ENCODE measurements at regions not wholly inside any gene's neighbourhood (a gene's known extent, or its start where the extent isn't known, plus 50 kb on each side); places are given as distances from the start of the nearest gene placed in this dataset.
"Not testable (repeated sequence)": the region's sequence is repeated elsewhere in the genome, so short reads cannot be mapped to it uniquely, and the experiment has no call there.

DNA sequence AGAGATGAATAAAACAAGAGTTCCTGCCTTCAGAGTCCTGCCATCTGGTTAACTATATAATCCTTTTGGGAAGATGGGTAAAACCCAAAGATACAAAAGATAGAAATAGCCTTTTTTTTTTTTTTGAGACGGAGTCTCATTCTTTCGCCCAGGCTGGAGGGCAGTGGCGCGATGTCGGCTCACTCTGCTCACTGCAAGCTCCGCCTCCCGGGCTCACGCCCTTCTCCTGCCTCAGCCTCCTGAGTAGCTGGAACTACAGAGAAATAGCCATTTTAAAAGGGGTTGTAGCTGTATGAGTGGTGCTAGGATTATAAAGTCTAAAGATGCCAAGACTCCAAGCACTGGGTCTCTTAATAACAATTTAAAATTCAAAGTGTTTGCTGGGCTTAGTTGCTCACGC, 97.2 kb downstream of the KDR start:
- in situ Hi-C loops (cut with MboI; ENCODE audit: low sequenced_read_pairs, unreplicated experiment) = no loop called here
- no peak for DNase-seq (ENCODE audit: low spot score)
- TF ChIP-seq, protein P1, sequence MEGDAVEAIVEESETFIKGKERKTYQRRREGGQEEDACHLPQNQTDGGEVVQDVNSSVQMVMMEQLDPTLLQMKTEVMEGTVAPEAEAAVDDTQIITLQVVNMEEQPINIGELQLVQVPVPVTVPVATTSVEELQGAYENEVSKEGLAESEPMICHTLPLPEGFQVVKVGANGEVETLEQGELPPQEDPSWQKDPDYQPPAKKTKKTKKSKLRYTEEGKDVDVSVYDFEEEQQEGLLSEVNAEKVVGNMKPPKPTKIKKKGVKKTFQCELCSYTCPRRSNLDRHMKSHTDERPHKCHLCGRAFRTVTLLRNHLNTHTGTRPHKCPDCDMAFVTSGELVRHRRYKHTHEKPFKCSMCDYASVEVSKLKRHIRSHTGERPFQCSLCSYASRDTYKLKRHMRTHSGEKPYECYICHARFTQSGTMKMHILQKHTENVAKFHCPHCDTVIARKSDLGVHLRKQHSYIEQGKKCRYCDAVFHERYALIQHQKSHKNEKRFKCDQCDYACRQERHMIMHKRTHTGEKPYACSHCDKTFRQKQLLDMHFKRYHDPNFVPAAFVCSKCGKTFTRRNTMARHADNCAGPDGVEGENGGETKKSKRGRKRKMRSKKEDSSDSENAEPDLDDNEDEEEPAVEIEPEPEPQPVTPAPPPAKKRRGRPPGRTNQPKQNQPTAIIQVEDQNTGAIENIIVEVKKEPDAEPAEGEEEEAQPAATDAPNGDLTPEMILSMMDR (IDR thresholded peaks at IDR 0.05; ENCODE audit: borderline replicate concordance, control extremely low read depth, extremely low read depth, insufficient read depth, missing control alignments) = no peak

GRCh38 chr4:55027596-55027995, 97.8 kb downstream of the KDR start:
- TF ChIP-seq, protein P1 (IDR thresholded peaks at IDR 0.05; ENCODE audit: borderline replicate concordance, control extremely low read depth, extremely low read depth, insufficient read depth, missing control alignments) = no peak
- DNase-seq (ENCODE audit: low spot score) = no peak
- in situ Hi-C loops (cut with MboI; ENCODE audit: low sequenced_read_pairs, unreplicated experiment) = no loop called here

- in situ Hi-C loops (cut with MboI; ENCODE audit: low sequenced_read_pairs, unreplicated experiment); DNase-seq (ENCODE audit: low spot score): not testable (repeated sequence)
Measured at GRCh38 chr4:55025456-55025855, 99.9 kb downstream of the KDR start.

DNA sequence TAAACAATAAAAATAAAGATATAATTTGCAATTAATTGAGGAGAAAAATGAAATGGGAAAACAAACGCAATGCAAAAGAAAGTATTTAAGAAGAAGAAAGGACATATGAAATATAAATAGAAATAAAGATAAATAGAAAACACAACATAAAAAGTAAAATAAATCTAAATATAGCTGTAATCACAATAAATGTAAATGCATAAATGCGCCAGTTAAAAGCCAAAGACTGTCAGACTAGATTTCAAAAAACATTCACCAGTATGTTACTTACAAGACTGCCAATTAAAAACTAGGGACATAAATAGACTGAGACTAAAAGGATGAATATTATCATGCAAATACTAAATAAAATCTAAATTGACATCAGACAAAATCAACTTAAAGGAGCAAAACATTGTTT, 102.4 kb downstream of the KDR start:
- in situ Hi-C loops (cut with MboI; ENCODE audit: low sequenced_read_pairs, unreplicated experiment) = no loop called here
- TF ChIP-seq, protein P1 (IDR thresholded peaks at IDR 0.05; ENCODE audit: borderline replicate concordance, control extremely low read depth, extremely low read depth, insufficient read depth, missing control alignments) = no peak
- DNase-seq (ENCODE audit: low spot score) = no peak

DNA sequence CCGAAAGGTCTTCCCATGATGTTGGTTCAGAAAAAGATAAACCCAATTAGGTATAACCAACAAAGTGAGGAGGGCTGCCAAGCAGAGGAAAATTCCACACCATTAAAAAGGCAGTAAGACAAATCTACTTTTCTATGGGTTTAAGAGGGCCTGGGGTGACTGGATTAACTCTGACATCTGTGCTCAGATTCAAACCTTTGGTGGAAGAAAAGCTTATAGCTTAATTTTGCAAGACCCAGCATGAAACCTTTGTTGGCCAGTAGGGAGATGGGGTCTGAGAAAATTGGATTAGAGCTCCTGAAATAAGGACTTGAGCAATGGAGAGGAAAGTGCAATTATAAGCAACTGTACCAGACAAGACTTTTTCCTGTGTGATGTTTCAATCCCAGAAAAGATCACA, 104.2 kb downstream of the KDR start:
- in situ Hi-C loops (cut with MboI; ENCODE audit: low sequenced_read_pairs, unreplicated experiment) = no loop called here
- no peak for DNase-seq (ENCODE audit: low spot score)

GRCh38 chr4:55020131-55020530, 105.3 kb downstream of the KDR start:
- no peak for DNase-seq (ENCODE audit: low spot score)
- TF ChIP-seq, protein P1 (IDR thresholded peaks at IDR 0.05; ENCODE audit: borderline replicate concordance, control extremely low read depth, extremely low read depth, insufficient read depth, missing control alignments) = no peak
- in situ Hi-C loops (cut with MboI; ENCODE audit: low sequenced_read_pairs, unreplicated experiment) = no loop called here

More for the DNA sequence above, 104.2 kb downstream of the KDR start:
- TF ChIP-seq, protein P1 (IDR thresholded peaks at IDR 0.05; ENCODE audit: borderline replicate concordance, control extremely low read depth, extremely low read depth, insufficient read depth, missing control alignments) = no peak

- no peak for DNase-seq (ENCODE audit: low spot score)
- TF ChIP-seq, protein P1 (IDR thresholded peaks at IDR 0.05; ENCODE audit: borderline replicate concordance, control extremely low read depth, extremely low read depth, insufficient read depth, missing control alignments) = no peak
- in situ Hi-C loops (cut with MboI; ENCODE audit: low sequenced_read_pairs, unreplicated experiment) = no loop called here
Measured at GRCh38 chr4:55018978-55019377, 106.4 kb downstream of the KDR start.

All from GM13976 (cell line).